Parathyroid adenoma (tissue), 2 donors: ENCODE measurements at regions not wholly inside any gene's neighbourhood (a gene's known extent, or its start where the extent isn't known, plus 50 kb on each side); places are given as distances from the start of the nearest gene placed in this dataset.

Experiments used
- H2AFZ ChIP-seq: fragments of 300-600 bp; sonication (generic); one replicate; pipeline ENCODE4 v1.7.0; 2017; ENCODE audit warnings: antibody characterized with exemption, mild to moderate bottlenecking
- H3K27ac ChIP-seq: fragments of 300-600 bp; sonication (generic); one replicate; pipeline ENCODE4 v1.7.0; 2017
- H3K27me3 ChIP-seq: fragments of 300-600 bp; sonication (generic); one replicate; pipeline ENCODE4 v1.7.0; 2017; ENCODE audit warnings: low read length; ENCODE audit not compliant: control insufficient read depth, insufficient read depth
- H3K36me3 ChIP-seq: fragments of 300-600 bp; sonication (generic); one replicate; pipeline ENCODE4 v1.7.0; 2017; ENCODE audit warnings: low read length; ENCODE audit not compliant: control insufficient read depth, insufficient read depth
- H3K4me1 ChIP-seq: fragments of 300-600 bp; sonication (generic); one replicate; pipeline ENCODE4 v1.7.0; 2017; ENCODE audit warnings: control low read depth
- H3K4me2 ChIP-seq: fragments of 300-600 bp; sonication (generic); one replicate; pipeline ENCODE4 v1.7.0; 2017; ENCODE audit warnings: low read length
- H3K4me3 ChIP-seq: fragments of 300-600 bp; sonication (generic); one replicate; pipeline ENCODE4 v1.7.0; 2017; ENCODE audit warnings: low read depth, low read length
- H3K79me2 ChIP-seq: fragments of 300-600 bp; sonication (generic); one replicate; pipeline ENCODE4 v1.7.0; 2017; ENCODE audit warnings: control low read depth
- H3K9ac ChIP-seq: fragments of 300-600 bp; sonication (generic); one replicate; pipeline ENCODE4 v1.7.0; 2017; ENCODE audit warnings: mild to moderate bottlenecking
- H3K9me3 ChIP-seq: fragments of 300-600 bp; sonication (generic); one replicate; pipeline ENCODE4 v1.7.0; 2017; ENCODE audit warnings: low read length; ENCODE audit not compliant: control insufficient read depth
- CTCF ChIP-seq: fragments of 300-600 bp; sonication (generic); IDR thresholded peaks from one replicate; pipeline ENCODE4 v1.7.0; 2017; ENCODE audit warnings: antibody characterized with exemption, mild to moderate bottlenecking
- donor health status: primary hyperparathyroidism.

DNA sequence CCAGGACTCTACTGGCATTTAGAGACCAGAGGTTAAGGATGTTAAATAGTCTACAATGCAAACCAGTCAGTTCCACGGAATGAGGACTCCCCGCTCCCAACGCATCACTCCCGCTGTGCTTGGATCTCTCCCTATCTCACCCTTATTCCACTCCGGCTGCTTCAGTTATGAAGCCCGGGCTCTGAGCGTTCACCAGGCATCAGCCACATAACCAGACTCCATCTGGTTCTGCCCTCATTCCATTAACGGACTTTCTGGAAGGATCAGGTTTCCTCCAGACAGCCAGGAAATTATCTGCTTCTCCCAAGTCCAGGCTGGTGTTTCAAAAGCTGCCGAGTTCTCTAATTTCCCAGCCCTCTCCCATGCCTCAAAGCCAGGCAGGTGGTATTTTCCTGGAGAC lies 499.3 kb downstream of the GLRX3 start:
- no peak overlapping the region for H3K27ac ChIP-seq
- no peaks in the 10 kb centered on the region for H3K27me3 ChIP-seq
- H3K4me3 ChIP-seq, result no peak overlapping the region
- H3K36me3 ChIP-seq, result no peaks in the 10 kb centered on the region
- H3K79me2 ChIP-seq, result no peaks in the 10 kb centered on the region
- no peak overlapping the region for H3K4me2 ChIP-seq
- H3K4me1 ChIP-seq, result no peaks in the 10 kb centered on the region
- no peak overlapping the region for H2AFZ ChIP-seq
- no peaks in the 10 kb centered on the region for H3K9me3 ChIP-seq
- no peak overlapping the region for H3K9ac ChIP-seq
- no peak for TF ChIP-seq CTCF

GRCh38 chr10:130636313-130636930 lies 500.2 kb downstream of the GLRX3 start:
- no peak overlapping the region for H3K27ac ChIP-seq
- no peak overlapping the region for H3K4me2 ChIP-seq
- H3K4me1 ChIP-seq, result no peaks in the 10 kb centered on the region
- no peak overlapping the region for H3K9ac ChIP-seq
- TF ChIP-seq CTCF, result no peak
- no peak overlapping the region for H2AFZ ChIP-seq
- no peaks in the 10 kb centered on the region for H3K36me3 ChIP-seq
- no peak overlapping the region for H3K4me3 ChIP-seq
- no peaks in the 10 kb centered on the region for H3K79me2 ChIP-seq
- no peaks in the 10 kb centered on the region for H3K9me3 ChIP-seq
- H3K27me3 ChIP-seq, result no peaks in the 10 kb centered on the region

DNA sequence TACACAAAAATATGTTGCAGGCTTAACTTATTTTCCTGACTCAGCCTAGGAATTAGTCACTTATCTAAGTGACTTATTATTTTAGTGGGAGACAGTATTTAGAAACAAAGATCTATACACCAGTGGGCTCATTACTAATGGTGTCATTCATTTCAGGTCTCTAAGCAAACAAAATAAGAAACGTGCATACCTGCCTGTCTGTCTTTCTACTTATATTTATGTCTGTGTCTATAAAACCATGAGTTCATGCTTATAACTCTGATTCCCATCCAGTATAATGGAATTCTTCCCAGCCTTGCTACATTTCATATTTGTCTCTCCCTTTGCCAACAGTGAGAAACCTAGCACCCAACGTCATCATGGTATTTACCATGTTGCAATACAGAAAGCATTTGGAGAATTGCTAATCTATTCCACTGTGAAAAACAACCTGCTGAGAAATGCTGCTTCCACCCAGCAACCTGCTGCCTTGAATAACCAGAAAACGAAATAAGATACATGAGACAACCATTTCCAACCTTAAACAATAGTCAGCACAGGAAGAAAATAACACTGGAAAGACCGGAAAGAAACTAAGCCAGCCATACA lies 501.0 kb downstream of the GLRX3 start:
- Histone ChIP-seq H3K27ac (no peak overlapping the region), H3K27me3 (no peaks in the 10 kb centered on the region), H2AFZ (no peak overlapping the region), H3K4me2 (no peak overlapping the region), H3K4me3 (no peak overlapping the region), H3K9me3 (no peaks in the 10 kb centered on the region), H3K36me3 (no peaks in the 10 kb centered on the region), H3K4me1 (no peaks in the 10 kb centered on the region), H3K79me2 (no peaks in the 10 kb centered on the region), H3K9ac (no peak overlapping the region)
- no peak for TF ChIP-seq CTCF

- Histone ChIP-seq H3K27me3 (no peaks in the 10 kb centered on the region), H3K79me2 (no peaks in the 10 kb centered on the region), H3K4me3 (no peak overlapping the region), H3K36me3 (no peaks in the 10 kb centered on the region), H3K4me2 (no peak overlapping the region), H3K4me1 (no peaks in the 10 kb centered on the region), H3K27ac (no peak overlapping the region), H3K9me3 (no peaks in the 10 kb centered on the region), H2AFZ (no peak overlapping the region), H3K9ac (no peak overlapping the region)
- TF ChIP-seq CTCF, result no peak
Observed at GRCh38 chr10:130638991-130639390, 502.8 kb downstream of the GLRX3 start.

DNA sequence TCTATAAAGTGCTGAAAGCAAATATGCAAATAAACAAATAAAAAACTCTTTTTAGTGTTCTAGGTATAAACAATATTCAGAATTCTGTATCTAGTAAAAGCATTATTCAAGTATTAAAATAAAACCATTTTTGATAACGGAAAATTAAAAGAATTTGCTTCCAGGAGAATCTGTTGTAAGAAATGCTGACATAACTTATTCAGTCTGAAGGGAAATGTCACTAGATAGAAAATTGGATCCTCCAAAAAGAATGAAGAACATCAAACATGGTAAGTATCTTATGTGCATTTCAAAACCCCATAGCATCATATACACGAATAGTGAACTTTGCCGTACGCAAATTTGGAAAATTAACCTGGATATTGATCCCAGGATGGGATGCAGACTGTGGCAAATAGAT lies 506.7 kb downstream of the GLRX3 start:
- no peaks in the 10 kb centered on the region for H3K27me3 ChIP-seq
- no peak overlapping the region for H2AFZ ChIP-seq
- H3K9me3 ChIP-seq, result no peaks in the 10 kb centered on the region
- no peak overlapping the region for H3K4me2 ChIP-seq
- H3K4me3 ChIP-seq, result no peak overlapping the region
- no peak overlapping the region for H3K9ac ChIP-seq
- no peak for TF ChIP-seq CTCF
- no peaks in the 10 kb centered on the region for H3K36me3 ChIP-seq
- H3K79me2 ChIP-seq, result no peaks in the 10 kb centered on the region
- no peak overlapping the region for H3K27ac ChIP-seq
- no peaks in the 10 kb centered on the region for H3K4me1 ChIP-seq
